GM21360 (cell line): ENCODE measurements at regions not wholly inside any gene's neighbourhood (a gene's known extent, or its start where the extent isn't known, plus 50 kb on each side); places are given as distances from the start of the nearest gene placed in this dataset.
"Not testable (repeated sequence)": the region's sequence is repeated elsewhere in the genome, so short reads cannot be mapped to it uniquely, and the experiment has no call there.

Experiments
- ATAC-seq: cut with Tn5 transposase; IDR thresholded peaks from one replicate; pipeline ENCODE4 v1.9.1; 2021; ENCODE audit warnings: mild to moderate bottlenecking, moderate library complexity; ENCODE audit not compliant: unreplicated experiment

DNA sequence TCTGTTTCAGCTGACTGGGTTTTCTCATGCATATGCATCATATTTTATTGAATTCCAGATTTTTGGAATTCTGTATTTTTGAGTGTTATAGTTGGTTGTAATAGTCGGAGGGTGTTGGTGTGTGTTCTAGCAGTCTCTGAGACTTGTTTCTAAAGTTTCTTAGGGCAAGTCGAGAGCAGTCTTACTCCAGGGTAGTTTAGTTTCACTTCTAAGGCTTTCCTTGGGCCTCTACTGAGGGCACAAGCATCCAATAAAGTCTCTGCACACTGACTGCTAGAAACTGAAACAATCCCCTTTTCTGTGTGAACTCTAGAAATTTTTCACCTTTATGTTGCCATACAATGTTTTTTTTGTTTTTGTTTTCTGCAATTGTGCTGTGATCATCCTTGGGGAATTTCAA lies 663.7 kb upstream of the LRATD1 start:
- no peak for ATAC-seq

DNA sequence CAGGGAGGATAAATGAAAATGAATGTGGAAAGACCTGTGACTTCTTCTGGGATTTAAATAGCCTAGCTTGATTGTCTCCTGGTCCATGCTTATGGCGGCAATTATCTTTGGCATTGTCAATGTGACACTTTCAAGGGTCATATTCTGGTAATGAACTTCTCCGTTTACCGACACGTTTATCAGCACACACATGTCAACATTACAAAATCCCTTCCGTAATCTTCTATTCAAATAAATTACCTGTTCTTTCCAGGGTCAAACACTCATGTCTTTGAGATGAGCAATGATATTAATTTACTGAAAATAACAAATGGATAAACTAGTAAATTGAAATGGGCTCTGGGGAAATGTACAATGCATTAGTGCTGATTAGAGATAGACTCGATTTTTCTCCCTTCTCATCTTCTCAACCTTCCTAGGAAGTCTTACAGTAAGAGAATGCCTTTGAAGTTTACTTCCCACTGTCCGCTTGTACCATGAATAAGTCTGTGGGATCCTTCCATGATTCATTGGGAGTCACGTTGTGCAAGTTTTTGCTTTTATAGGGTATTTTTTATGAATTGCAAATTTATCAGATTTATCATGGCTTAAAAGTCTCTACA lies 646.3 kb upstream of the LRATD1 start:
- no peak for ATAC-seq

DNA sequence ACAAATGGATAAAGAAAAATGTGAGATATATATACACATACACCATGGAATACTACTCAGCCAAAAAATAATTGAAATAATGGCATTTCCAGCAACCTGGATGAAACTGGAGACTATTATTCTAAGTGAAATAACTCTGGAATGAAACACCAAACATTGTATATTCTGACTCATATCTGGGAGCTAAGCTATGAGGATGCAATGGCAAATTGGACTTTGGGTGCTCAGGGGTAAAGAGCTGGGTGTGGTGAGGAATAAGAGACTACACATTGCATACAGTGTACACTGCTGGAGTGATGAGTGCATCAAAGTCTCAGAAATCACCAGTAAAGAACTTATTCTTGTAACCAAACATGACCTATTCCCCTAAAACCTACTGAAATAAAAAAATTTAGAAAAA lies 636.0 kb upstream of the LRATD1 start:
- no peak for ATAC-seq

DNA sequence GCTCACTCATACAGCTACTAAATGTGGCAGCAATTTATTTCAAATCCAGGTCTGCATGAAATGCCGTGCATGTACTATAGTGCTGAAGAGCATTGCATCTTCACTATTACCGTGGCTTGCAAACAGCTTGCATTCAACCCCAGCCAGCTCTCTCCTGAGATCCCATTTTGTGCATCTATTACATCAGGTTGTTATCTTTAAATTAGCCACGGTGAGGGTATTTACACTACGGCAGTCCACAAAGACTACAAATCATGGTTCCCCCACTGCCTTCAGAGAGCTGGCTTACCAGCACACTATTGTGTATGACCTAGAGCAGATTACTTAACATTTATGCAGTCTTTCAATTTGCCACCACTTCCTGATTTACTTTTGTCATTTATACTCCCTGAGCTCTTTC lies 621.3 kb upstream of the LRATD1 start:
- ATAC-seq: no peak

DNA sequence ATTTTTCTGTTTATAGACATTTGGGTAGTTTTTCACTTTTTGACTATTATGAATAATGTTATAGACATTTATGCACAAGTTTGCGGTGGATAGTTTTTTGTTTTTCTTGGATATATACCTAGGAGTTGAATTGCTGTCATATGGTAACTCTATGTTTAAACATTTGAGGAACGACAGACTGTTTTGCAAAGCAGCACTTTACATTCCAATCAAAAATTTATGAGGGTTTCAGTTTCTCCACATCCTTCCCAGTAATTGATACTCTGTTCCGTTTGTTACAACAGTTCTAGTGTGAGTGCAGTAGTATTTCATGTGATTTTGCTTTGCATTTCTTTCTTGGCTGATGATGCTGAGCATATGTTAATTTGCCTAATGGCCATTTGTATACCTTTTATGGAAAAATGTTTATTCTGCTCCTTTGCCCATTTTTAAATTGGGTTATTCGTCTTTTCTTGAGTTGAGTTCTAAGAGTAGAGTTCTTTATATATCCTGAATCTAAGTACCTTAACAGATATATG lies 617.3 kb upstream of the LRATD1 start:
- no peak for ATAC-seq

DNA sequence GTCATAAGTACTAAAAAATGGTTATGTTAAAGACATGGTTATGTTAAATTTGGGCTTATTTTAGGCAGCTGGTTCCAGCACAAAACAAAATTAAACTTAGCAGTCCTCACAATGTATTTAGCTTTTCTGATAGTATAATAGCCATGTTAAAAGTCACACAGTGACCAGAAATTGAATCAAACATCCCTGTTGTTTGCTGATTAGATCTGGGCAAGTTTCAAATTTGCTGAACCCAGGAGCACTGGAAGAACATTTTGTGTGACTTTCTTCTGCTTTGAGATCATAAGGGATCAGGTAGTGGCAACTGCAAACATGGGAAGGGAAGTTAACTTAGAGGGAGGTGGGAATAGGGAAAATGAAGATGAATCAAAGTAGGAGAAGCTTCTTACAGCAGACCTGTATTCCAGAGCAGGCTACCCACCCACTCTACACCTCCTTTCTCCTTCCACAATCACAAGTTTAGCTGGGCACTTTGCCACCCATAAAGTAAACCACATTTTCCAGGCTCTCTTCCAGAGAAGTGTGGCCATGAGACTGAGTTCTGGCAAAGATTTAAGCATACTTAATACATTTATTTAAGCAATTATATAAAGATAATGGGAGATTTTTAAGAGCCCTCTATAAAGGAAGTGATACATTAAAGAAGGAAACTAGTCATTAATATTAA lies 616.1 kb upstream of the LRATD1 start:
- ATAC-seq: no peak

DNA sequence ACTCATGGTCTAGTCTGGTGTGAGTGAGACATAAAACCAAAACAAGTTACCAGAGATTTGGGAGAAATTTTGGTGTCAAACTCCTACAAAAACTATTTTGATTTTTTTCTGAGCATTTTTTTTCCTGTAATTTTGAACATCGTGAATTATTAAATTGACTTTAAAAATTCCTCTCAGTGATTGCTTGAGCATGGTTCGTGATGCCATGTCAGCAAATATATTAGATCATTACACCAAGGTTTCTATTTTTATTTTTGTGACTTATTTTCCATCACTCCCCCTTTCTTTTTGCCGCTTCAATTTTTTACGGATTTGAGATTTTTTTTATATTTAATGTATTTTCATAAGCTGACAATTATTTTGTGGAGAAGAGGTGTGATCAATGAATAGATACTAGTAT lies 613.9 kb upstream of the LRATD1 start:
- ATAC-seq: no peak

DNA sequence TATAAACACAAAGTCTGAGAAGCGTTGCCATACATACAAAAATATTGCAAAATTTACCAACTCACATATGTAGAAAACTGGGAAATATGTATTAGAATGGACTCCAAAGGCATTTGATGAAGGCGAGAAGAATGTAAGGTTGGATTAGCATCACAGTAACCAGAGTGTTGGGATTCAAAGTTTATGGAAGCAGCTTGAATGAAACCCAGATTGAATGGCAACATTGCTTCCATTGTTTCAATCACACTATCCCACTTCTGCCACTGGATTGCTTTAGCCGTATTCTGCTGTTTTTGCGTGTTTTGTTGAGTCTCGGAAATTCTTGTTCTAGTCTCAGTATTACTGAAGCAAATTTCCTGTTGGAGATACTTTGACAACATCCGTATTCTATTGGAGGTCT lies 609.0 kb upstream of the LRATD1 start:
- ATAC-seq: no peak

DNA sequence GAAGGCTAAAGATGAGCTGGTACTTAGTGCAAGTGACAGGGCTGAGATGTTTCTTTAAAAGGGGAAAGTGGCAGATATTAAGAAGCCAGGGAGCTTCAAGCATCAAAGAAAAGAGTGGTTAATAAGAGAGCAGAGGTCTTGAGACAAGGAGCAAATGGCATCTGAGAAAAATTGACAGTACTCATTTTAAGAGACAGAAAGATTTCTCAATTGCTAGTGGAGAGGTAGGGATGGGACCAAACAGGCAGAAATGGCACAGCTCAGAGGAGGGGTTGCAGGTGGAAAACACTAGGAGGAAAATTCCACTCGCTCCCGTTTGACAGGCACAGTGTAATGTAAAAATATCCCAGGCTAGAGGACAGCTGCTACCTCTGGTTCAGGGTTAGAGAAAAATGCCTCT lies 593.4 kb upstream of the LRATD1 start:
- ATAC-seq: no peak

DNA sequence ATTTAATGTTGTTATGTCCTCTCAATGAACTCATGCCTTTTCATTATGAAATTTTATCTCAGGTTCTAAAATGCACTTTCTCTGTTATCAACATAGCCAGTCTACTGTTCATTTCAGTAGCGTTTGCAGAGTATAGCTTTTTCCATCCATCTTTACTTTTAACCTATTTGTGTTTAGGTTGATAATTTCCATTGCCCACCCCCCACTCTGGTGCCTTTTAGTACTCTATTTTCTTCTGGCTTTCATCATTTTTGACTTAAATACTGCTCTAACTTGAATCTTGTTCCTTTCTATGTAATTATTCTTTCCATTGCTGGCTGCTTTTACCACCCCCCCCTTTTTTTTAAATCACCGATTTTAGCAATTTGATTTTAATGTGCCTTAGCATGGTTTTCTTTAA lies 585.0 kb upstream of the LRATD1 start:
- no peak for ATAC-seq

DNA sequence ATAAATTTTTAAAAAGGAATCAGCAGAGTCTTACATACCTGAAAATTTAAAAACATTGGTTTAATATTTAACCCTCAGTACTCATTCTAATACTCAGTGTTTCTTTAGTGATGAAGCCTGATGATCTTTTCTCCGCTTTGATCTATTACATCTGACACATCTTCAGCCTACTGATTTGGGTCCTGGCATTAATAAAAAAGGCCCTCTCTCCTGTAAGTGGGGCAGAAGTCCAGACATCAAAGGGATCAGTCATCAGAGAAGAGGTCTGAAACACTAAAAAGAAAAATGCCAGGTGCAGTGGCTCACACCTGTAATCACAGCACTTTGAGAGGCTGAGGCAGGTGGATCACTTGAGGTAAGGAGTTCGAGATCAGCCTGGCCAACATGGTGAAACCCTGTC lies 581.1 kb upstream of the LRATD1 start:
- ATAC-seq: no peak

DNA sequence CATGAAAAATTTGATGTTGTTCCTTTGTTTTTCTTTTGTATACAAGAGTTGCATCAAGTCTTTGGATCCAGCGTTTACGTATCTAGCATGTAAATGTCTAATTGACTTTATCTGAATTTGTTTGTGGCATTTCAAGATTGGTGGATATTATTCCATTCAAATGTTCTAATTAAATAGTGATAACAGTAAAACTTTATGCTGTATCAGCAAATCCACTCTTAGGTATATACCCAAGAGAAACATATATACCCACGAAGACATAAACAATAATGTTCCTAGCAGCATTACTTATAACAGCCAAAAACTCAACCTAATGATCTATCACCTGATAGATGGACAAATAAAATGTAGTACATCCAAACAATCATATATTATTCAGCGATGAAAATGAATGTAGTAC lies 579.4 kb upstream of the LRATD1 start:
- no peak for ATAC-seq

DNA sequence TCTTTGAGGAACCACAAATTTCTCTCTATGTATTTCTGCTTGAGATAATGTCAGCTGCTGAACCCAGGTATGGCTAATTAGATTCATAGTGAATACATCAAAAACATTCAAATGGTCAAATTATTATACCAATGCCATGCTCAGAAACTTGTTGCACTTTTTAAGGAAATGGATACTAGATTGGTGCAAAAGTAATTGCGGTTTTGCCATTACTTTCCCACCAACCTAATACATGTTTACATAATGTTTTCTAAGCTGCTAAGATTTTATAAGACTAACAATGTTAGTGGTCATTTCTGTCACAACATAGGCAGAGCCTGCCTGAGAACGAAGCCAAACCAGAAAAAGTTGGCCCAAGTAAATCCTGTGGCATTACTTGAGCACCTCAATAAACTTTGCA lies 568.2 kb upstream of the LRATD1 start:
- ATAC-seq: no peak

DNA sequence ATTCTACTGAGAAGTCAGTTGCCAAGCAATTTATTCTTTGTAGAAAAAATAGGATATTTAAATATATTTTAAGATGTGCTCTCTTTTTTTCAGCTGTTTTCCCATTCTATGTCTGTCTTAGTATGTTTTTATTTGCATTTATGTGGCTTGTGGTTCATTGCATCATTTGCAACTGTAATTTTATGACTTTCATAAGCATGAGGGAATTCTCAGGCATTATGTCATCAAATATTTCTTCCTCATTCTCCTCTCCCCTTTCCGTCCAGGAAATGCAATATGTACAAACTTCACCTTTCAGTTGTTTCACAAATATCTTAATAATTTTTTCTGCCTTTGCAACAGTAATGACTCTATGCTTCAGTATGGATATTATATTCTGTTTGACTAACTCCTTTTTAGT lies 560.2 kb upstream of the LRATD1 start:
- no peak for ATAC-seq

DNA sequence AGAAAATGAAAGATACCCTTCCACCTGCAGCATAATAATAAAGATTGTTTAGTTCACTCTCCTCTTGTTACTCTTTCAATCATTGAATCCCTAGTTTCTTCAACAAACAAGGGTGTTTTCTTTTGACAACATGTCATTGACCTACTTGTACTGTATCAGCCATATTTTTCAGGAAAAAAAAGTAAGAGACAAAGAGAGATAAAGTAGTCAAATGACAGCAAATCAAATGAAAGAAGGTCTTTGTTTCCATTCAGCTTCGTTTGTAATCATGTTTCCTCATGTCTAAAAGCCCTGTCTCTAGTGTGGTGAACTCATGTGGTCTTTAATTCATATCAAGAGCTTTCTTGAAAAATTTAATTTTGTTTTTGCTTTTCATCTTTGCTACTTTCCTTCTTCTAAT lies 557.8 kb upstream of the LRATD1 start:
- ATAC-seq: no peak

DNA sequence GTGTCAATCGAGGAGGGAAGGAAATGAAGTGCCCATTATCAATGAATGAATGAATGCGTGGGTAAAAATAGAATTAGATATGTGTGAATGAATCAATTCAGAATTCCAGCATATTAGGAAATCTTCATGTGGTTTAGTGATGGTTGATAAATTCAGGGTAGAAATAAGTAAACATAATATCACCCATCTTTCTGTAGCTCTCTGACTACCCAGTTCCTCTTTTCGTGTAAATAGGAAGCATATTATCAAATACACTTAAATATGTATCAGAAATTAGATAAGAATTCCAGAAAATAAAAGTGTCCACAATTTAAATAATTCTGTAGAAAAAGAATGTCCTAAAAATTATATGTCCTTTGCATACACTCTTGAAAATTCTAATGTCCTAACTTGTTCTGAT lies 552.9 kb upstream of the LRATD1 start:
- ATAC-seq: no peak

DNA sequence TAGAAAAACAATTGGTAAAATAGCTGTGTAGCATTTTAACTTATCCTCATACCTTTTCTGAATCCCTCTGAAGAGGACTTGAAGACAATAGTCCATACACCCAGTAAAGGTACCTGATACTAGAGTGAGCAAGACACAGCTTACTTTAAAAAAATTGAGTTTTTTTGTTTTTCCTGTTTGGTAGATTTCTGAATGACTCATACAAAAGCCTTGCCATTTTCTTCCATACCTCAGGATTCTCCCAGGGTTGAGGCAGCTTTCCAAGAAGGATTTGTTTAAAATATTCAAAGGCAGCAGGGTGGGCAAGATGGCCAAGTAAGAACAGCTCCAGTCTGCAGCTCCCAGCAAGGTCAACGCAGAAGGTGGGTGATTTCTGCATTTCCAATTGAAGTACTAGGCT lies 551.0 kb upstream of the LRATD1 start:
- no peak for ATAC-seq

DNA sequence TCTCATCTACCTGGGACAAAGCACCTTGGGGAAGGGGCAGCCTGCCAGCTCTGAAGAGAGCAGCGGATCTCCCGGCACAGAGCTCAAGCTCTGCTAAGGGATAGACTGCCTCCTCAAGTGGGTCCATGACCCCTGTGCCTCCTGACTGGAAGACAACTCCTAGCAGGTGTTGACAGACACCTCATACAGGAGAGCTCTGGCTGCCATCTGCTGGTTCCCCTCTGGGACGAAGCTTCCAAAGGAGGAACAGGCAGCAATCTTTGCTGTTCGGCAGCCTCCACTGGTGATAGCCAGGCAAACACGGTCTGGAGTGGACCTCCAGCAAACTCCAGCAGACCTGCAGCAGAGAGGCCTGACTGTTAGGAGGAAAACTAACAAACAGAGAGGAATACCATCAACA lies 549.9 kb upstream of the LRATD1 start:
- ATAC-seq: no peak

DNA sequence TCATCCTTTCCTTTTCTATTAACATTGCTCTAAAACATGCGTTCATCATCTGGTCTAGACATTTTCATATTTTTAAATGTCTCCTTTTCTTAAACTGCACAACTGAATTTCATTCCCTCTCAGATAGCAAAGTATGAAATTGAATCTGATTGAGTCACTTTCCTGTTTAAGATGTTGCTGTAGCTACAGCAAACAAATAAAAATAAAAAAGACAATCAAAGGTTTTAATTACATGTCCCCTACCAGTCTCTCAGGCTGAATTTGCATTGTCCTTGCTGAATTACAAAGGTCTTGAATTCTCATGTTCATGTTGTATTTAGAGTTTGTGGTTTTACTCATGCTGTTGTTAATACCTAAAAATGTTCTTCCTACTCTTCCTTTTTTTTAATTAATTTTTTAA lies 537.9 kb upstream of the LRATD1 start:
- no peak for ATAC-seq

DNA sequence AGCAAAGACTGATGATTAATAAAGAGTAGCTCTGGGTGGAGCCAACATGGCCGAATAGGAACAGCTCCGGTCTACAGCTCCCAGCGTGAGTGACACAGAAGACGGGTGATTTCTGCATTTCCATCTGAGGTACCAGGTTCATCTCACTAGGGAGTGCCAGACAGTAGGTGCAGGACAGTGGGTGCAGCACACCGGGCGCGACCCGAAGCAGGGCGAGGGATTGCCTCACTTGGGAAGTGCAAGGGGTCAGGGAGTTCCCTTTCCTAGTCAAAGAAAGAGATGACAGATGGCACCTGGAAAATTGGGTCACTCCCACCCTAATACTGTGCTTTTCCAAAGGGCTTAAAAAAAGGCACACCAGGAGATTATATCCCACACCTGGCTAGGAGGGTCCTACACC lies 533.4 kb upstream of the LRATD1 start:
- not testable (repeated sequence) for ATAC-seq

DNA sequence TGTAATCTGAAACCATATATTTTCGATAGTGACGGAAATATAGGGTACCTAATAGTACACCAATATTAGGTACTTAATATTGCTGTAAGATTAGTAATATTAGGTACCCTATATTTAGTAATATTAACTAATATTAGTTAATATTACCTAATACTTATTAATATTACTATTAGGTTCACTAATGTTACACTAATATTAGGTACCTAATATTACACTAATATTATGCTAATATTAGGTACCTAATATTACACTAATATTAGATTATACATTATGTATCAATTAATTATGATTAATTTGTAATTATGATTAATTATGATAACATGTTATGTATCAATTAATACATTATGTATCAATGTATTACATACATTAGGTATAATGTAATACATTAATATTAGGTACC lies 518.2 kb upstream of the LRATD1 start:
- no peak for ATAC-seq

DNA sequence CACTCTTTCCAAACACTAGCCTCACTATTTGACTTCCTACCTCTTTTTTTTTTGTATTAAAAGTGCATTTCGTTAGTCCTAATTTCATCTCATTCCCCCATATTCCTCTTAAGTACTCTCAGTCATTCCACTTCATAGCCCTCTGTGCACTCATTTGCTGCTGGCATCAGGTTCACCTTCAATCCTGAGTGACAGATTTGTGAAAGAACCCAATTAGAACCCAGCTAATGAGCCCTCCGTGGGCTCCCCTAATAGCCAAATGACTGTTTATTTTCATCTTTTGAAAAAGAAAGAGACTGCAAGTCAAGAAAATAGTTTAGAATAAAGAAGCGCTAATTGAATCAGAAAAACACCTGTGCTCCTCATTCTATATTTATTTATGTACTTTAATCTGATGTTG lies 512.1 kb upstream of the LRATD1 start:
- ATAC-seq: no peak
